Vagina (tissue), 2 donors: ENCODE measurements at regions not wholly inside any gene's neighbourhood (a gene's known extent, or its start where the extent isn't known, plus 50 kb on each side); places are given as distances from the start of the nearest gene placed in this dataset.

Experiments
- DNase-seq, 2 donors: peaks; one replicate each; pipeline ENCODE4 v3.0.0-alpha.2; 2017; ENCODE audit errors: extremely low spot score in 2 of 2
- H3K27ac ChIP-seq: fragments of 200-600 bp; sonication (generic); one replicate; pipeline ENCODE4 v1.5.1; 2019
- H3K27me3 ChIP-seq: fragments of 200-600 bp; sonication (generic); one replicate; pipeline ENCODE4 v1.5.1; 2019
- H3K36me3 ChIP-seq, 2 donors: fragments of 200-600 bp; sonication (generic); one replicate each; pipeline ENCODE4 v1.5.1; 2017 to 2019
- H3K4me1 ChIP-seq: fragments of 200-600 bp; sonication (generic); one replicate; pipeline ENCODE4 v1.5.1; 2019
- H3K4me3 ChIP-seq, 2 donors: fragments of 200-600 bp; sonication (generic); 1 replicate in 1 of 2; 2 replicates in 1 of 2; pipeline ENCODE4 v1.5.1; 2016 to 2019
- H3K9me3 ChIP-seq: fragments of 200-600 bp; sonication (generic); one replicate; pipeline ENCODE4 v1.5.1; 2019
- CTCF ChIP-seq, 3 experiments: fragments of 450-650 bp in 2 of 3; fragments of 200-600 bp in 1 of 3; sonication (generic) in 1 of 3; IDR thresholded peaks; one replicate each; pipeline ENCODE4 v1.5.1; 2017 to 2019; ENCODE audit warnings: antibody characterized with exemption in 3 of 3, mild to moderate bottlenecking in 2 of 3, moderate library complexity in 2 of 3
- POLR2A ChIP-seq, 2 donors: fragments of 450-650 bp; IDR thresholded peaks; one replicate each; pipeline ENCODE4 v1.6.1; 2017; ENCODE audit warnings: antibody characterized with exemption in 2 of 2, mild to moderate bottlenecking in 2 of 2, moderate library complexity in 2 of 2
- POLR2AphosphoS5 ChIP-seq, 2 donors: sonication (generic); formaldehyde crosslinking; IDR thresholded peaks; one replicate each; pipeline ENCODE4 v1.9.0; 2017; ENCODE audit warnings: antibody characterized with exemption in 2 of 2, mild to moderate bottlenecking in 2 of 2, low read depth in 1 of 2; ENCODE audit not compliant: insufficient read depth in 1 of 2
- intact Hi-C: fragments of 100-400 bp; cut with DNase I; formaldehyde crosslinking; loops from one replicate; pipeline ENCODE4 v1.15.1; 2023

- TF ChIP-seq CTCF (IDR thresholded peaks at IDR 0.05) (no peak), POLR2AphosphoS5 (IDR thresholded peaks at IDR 0.05; ENCODE audit: insufficient read depth in 1 of 2, low read depth in 1 of 2) (no peak)
- Histone ChIP-seq H3K4me3 (no peak overlapping the region), H3K36me3 (no peaks in the 10 kb centered on the region), H3K27me3 (no peaks in the 10 kb centered on the region), H3K4me1 (no peaks in the 10 kb centered on the region), H3K9me3 (no peaks in the 10 kb centered on the region), H3K27ac (no peak overlapping the region)
- intact Hi-C loops, result no loop called here
- peak; percentile 47 to 89 for DNase-seq
Observed at GRCh38 chr22:48045369-48045768, 1282.9 kb downstream of the TBC1D22A start.

- H3K36me3 ChIP-seq, result no peaks in the 10 kb centered on the region
- intact Hi-C loops, result no loop called here
- no peaks in the 10 kb centered on the region for H3K27me3 ChIP-seq
- no peak overlapping the region for H3K27ac ChIP-seq
- H3K4me3 ChIP-seq, result no peak overlapping the region
- peak in 1 of 2 donors; percentile 34 for DNase-seq
- TF ChIP-seq CTCF (IDR thresholded peaks at IDR 0.05) (no peak), POLR2A (IDR thresholded peaks at IDR 0.05) (no peak), POLR2AphosphoS5 (IDR thresholded peaks at IDR 0.05; ENCODE audit: insufficient read depth in 1 of 2, low read depth in 1 of 2) (no peak)
- H3K9me3 ChIP-seq, result no peaks in the 10 kb centered on the region
- H3K4me1 ChIP-seq, result no peaks in the 10 kb centered on the region
Observed at GRCh38 chr22:48044487-48045060, 1282.1 kb downstream of the TBC1D22A start.

GRCh38 chr22:48043581-48043980 lies 1281.1 kb downstream of the TBC1D22A start:
- no peaks in the 10 kb centered on the region for H3K36me3 ChIP-seq
- no peak overlapping the region for H3K4me3 ChIP-seq
- no peaks in the 10 kb centered on the region for H3K27me3 ChIP-seq
- intact Hi-C loops, result no loop called here
- H3K9me3 ChIP-seq, result no peaks in the 10 kb centered on the region
- no peaks in the 10 kb centered on the region for H3K4me1 ChIP-seq
- DNase-seq, result peak in 1 of 2 donors; percentile 32
- TF ChIP-seq POLR2A (IDR thresholded peaks at IDR 0.05) (no peak), POLR2AphosphoS5 (IDR thresholded peaks at IDR 0.05; ENCODE audit: insufficient read depth in 1 of 2, low read depth in 1 of 2) (no peak), CTCF (IDR thresholded peaks at IDR 0.05) (no peak)
- H3K27ac ChIP-seq, result no peak overlapping the region

- TF ChIP-seq CTCF (IDR thresholded peaks at IDR 0.05), result no peak
- no peak for TF ChIP-seq POLR2A (IDR thresholded peaks at IDR 0.05)
- TF ChIP-seq POLR2AphosphoS5 (IDR thresholded peaks at IDR 0.05; ENCODE audit: insufficient read depth in 1 of 2, low read depth in 1 of 2), result no peak
- no peaks in the 10 kb centered on the region for H3K27me3 ChIP-seq
- no peak overlapping the region for H3K27ac ChIP-seq
- H3K4me3 ChIP-seq, result no peak overlapping the region
- peak; percentile 54 to 96 for DNase-seq
- H3K36me3 ChIP-seq, result no peaks in the 10 kb centered on the region
- H3K4me1 ChIP-seq, result no peaks in the 10 kb centered on the region
- H3K9me3 ChIP-seq, result no peaks in the 10 kb centered on the region
- intact Hi-C loops, result no loop called here
Observed at GRCh38 chr22:48042621-48043395, 1280.4 kb downstream of the TBC1D22A start.

GRCh38 chr22:48039326-48039725 lies 1276.9 kb downstream of the TBC1D22A start:
- intact Hi-C loops, result no loop called here
- Histone ChIP-seq H3K27ac (no peak overlapping the region), H3K27me3 (no peaks in the 10 kb centered on the region), H3K36me3 (no peaks in the 10 kb centered on the region), H3K9me3 (no peaks in the 10 kb centered on the region), H3K4me1 (no peaks in the 10 kb centered on the region), H3K4me3 (no peak overlapping the region)
- no peak for TF ChIP-seq POLR2AphosphoS5 (IDR thresholded peaks at IDR 0.05; ENCODE audit: insufficient read depth in 1 of 2, low read depth in 1 of 2)
- TF ChIP-seq POLR2A (IDR thresholded peaks at IDR 0.05), result no peak
- TF ChIP-seq CTCF (IDR thresholded peaks at IDR 0.05), result no peak
- DNase-seq, result no peak
